ENCODE measurements at regions not wholly inside any gene's neighbourhood (a gene's known extent, or its start where the extent isn't known, plus 50 kb on each side); places are given as distances from the start of the nearest gene placed in this dataset.

DNA sequence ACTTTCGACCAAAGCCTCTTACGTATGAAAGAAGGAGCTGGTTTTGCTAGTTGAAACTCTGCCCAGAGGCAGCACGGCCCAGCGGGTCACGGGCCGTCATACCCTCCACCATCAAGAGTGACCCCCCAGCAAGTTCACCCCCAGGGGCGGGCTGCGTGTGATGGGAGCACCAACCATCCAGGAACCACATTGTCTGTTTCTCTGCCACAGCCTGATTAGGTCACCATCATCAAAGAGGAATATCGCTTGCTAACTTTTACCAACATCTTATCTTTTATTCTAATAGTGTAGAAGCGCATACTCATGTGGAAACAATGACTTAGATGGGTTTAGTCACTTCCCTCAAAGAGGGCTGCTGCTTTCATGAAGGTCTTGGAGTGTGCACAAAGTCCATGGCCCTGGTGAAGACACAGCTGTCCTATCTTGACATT is 116.6 kb upstream of the SMIM21 start:
- in situ Hi-C loops (cut with MboI; ENCODE audit: low sequenced_read_pairs in 4 of 4), result no loop called here
- Histone ChIP-seq H3K27me3 (no peaks in the 10 kb centered on the region), H3K9me3 (no peaks in the 10 kb centered on the region), H3K27ac (no peak overlapping the region), H3K36me3 (no peaks in the 10 kb centered on the region), H3K4me3 (no peak overlapping the region), H3K4me1 (no peaks in the 10 kb centered on the region)
- DNase-seq (no peak), ATAC-seq (no peak)
- no peak for TF ChIP-seq POLR2A (IDR thresholded peaks at IDR 0.05)
- TF ChIP-seq, protein P1, sequence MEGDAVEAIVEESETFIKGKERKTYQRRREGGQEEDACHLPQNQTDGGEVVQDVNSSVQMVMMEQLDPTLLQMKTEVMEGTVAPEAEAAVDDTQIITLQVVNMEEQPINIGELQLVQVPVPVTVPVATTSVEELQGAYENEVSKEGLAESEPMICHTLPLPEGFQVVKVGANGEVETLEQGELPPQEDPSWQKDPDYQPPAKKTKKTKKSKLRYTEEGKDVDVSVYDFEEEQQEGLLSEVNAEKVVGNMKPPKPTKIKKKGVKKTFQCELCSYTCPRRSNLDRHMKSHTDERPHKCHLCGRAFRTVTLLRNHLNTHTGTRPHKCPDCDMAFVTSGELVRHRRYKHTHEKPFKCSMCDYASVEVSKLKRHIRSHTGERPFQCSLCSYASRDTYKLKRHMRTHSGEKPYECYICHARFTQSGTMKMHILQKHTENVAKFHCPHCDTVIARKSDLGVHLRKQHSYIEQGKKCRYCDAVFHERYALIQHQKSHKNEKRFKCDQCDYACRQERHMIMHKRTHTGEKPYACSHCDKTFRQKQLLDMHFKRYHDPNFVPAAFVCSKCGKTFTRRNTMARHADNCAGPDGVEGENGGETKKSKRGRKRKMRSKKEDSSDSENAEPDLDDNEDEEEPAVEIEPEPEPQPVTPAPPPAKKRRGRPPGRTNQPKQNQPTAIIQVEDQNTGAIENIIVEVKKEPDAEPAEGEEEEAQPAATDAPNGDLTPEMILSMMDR (IDR thresholded peaks at IDR 0.05 in 4 of 5, conservative IDR thresholded peaks at IDR 0.05 in 1 of 5), result no peak
- intact Hi-C loops (cut with DNase I; ENCODE audit: low total_unique reads), result no loop called here

DNA sequence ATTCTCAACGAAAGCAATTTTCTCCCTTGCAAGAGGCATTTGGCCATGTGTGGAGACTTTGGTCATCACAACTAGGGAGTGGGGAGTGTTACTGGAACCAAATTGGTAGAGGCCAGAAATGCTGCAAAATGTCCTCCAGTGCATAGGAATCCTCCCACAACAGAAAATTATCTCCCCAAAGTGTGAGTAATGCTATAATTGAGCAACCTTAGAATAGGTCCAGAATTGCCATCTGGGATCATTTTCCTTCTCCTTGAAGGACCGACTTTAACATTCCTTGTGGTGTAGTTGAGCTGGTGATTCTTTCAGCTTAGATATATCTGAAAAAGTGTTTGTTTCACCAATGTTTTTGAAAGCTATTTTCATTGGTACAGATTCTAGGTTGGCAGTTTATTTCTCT is 111.2 kb upstream of the SMIM21 start:
- Histone ChIP-seq H3K4me1 (no peaks in the 10 kb centered on the region), H3K4me3 (no peak overlapping the region), H3K27ac (no peak overlapping the region), H3K36me3 (no peaks in the 10 kb centered on the region), H3K9me3 (no peaks in the 10 kb centered on the region), H3K27me3 (no peaks in the 10 kb centered on the region)
- intact Hi-C loops (cut with DNase I; ENCODE audit: low total_unique reads) (no loop called here), in situ Hi-C loops (cut with MboI; ENCODE audit: low sequenced_read_pairs in 4 of 4) (no loop called here)
- DNase-seq, result no peak
- TF ChIP-seq, protein P1 (IDR thresholded peaks at IDR 0.05 in 4 of 5, conservative IDR thresholded peaks at IDR 0.05 in 1 of 5), result no peak
- no peak for TF ChIP-seq POLR2A (IDR thresholded peaks at IDR 0.05)
- ATAC-seq, result no peak

DNA sequence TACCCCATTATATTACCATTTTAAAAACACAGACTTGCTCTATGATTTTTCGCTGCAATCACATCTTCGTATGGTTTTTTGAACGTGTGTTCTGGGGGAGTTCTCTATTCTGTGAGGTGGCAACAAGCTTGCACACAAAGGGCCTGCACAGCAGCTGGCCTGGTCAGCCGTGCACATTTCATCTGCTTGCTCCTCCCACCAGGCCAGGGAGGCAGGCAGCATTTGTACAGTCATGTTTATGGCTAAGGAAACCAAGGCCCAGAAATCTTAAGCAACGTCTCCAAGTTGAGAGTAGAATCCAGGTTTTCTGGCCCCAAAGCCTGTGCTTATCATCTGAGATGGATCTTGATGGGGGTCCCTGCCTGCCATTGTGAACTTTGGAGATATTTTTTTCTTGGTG is 106.4 kb upstream of the SMIM21 start:
- no peak for ATAC-seq

DNA sequence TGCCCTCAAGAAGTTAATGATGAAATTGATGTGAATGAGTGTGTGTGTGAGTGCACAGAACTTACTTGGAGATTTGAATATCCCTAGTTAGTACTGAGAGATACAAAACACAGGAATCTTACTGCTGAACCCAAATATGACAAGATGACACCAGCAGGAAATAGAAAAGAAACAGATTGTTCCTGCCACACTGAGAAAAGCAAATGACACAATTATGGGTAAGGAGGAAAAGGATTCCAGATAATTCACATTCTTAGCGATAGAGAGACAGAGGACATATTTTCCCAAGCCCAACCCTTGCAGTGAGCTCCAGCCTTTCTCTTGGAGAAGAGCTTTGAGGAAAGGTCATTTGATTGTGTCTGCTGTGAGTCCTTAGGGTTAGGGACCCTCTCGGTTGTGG is 105.7 kb upstream of the SMIM21 start:
- Histone ChIP-seq H3K27ac (no peak overlapping the region), H3K9me3 (no peaks in the 10 kb centered on the region), H3K36me3 (no peaks in the 10 kb centered on the region), H3K4me1 (no peaks in the 10 kb centered on the region), H3K4me3 (no peak overlapping the region), H3K27me3 (no peaks in the 10 kb centered on the region)
- no peak for ATAC-seq
- no peak for TF ChIP-seq POLR2A (IDR thresholded peaks at IDR 0.05)
- TF ChIP-seq, protein P1 (IDR thresholded peaks at IDR 0.05 in 4 of 5, conservative IDR thresholded peaks at IDR 0.05 in 1 of 5), result no peak
- in situ Hi-C loops (cut with MboI; ENCODE audit: low sequenced_read_pairs in 4 of 4), result no loop called here
- intact Hi-C loops (cut with DNase I; ENCODE audit: low total_unique reads), result no loop called here
- DNase-seq, result no peak

More for the DNA sequence above, 106.4 kb upstream of the SMIM21 start:
- TF ChIP-seq POLR2A (IDR thresholded peaks at IDR 0.05), result no peak
- TF ChIP-seq, protein P1 (IDR thresholded peaks at IDR 0.05 in 4 of 5, conservative IDR thresholded peaks at IDR 0.05 in 1 of 5), result no peak
- intact Hi-C loops (cut with DNase I; ENCODE audit: low total_unique reads) (no loop called here), in situ Hi-C loops (cut with MboI; ENCODE audit: low sequenced_read_pairs in 4 of 4) (no loop called here)
- Histone ChIP-seq H3K4me3 (no peak overlapping the region), H3K27me3 (no peaks in the 10 kb centered on the region), H3K27ac (no peak overlapping the region), H3K4me1 (no peaks in the 10 kb centered on the region), H3K9me3 (no peaks in the 10 kb centered on the region), H3K36me3 (no peaks in the 10 kb centered on the region)
- DNase-seq, result no peak

DNA sequence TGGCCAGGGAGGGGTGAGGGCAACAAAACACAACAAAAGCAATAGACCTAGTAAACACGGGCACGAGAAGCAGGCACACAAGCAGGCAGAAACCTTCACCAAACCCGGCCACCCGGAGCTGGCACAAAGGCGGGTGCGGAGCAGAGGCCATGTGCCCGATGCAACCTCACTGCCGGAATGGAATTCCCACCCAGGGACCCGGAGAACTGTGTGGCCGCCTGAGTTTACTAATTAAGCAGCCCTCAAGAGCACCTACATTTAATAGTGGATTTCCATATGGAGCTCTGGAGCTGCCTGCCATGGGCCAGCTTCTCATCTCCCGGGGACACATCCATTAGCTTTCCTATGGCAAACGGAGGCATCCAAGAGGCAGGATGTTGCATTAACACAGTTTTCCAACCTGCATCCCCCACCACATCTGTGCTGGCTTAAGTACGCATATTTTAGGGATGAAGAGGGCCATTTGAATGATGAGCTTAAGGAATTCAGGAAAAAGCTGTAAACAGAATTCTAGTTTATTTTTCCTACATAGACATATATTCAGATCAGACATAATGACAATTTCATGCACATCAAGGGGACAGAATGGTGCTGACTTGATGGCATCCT is 104.5 kb upstream of the SMIM21 start:
- H3K36me3 ChIP-seq, result no peaks in the 10 kb centered on the region
- no peak overlapping the region for H3K27ac ChIP-seq
- ATAC-seq (no peak), DNase-seq (no peak)
- intact Hi-C loops (cut with DNase I; ENCODE audit: low total_unique reads) (no loop called here), in situ Hi-C loops (cut with MboI; ENCODE audit: low sequenced_read_pairs in 4 of 4) (no loop called here)
- TF ChIP-seq, protein P1 (IDR thresholded peaks at IDR 0.05 in 4 of 5, conservative IDR thresholded peaks at IDR 0.05 in 1 of 5), result no peak
- no peak for TF ChIP-seq POLR2A (IDR thresholded peaks at IDR 0.05)
- no peaks in the 10 kb centered on the region for H3K9me3 ChIP-seq
- H3K27me3 ChIP-seq, result no peaks in the 10 kb centered on the region
- no peak overlapping the region for H3K4me3 ChIP-seq
- H3K4me1 ChIP-seq, result no peaks in the 10 kb centered on the region
